ENCODE measurements at regions not wholly inside any gene's neighbourhood (a gene's known extent, or its start where the extent isn't known, plus 50 kb on each side); places are given as distances from the start of the nearest gene placed in this dataset.

DNA sequence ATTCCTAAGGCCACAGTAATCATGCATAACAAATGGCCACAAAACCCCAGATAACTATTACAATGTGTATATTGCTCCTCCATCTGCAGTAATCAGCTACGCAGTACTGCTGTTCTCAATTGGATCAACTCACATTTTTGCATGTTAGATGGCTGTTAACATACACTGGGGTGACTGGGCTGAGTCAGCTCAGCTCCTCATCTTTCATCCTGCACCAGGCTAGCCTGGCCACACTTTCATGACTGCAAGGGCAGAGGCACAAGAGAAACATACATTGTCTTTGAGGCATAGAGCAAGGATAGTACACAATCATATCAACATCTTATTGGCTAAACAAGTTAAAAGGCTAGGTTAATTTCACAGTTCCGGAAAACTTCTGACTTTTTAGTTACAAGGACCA lies 306.6 kb downstream of the SLC6A15 start:
- ChIA-PET POLR2A (no interaction called here), CTCF (no interaction called here)
- TF ChIP-seq, protein P1, sequence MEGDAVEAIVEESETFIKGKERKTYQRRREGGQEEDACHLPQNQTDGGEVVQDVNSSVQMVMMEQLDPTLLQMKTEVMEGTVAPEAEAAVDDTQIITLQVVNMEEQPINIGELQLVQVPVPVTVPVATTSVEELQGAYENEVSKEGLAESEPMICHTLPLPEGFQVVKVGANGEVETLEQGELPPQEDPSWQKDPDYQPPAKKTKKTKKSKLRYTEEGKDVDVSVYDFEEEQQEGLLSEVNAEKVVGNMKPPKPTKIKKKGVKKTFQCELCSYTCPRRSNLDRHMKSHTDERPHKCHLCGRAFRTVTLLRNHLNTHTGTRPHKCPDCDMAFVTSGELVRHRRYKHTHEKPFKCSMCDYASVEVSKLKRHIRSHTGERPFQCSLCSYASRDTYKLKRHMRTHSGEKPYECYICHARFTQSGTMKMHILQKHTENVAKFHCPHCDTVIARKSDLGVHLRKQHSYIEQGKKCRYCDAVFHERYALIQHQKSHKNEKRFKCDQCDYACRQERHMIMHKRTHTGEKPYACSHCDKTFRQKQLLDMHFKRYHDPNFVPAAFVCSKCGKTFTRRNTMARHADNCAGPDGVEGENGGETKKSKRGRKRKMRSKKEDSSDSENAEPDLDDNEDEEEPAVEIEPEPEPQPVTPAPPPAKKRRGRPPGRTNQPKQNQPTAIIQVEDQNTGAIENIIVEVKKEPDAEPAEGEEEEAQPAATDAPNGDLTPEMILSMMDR (IDR thresholded peaks at IDR 0.05) = no peak

DNA sequence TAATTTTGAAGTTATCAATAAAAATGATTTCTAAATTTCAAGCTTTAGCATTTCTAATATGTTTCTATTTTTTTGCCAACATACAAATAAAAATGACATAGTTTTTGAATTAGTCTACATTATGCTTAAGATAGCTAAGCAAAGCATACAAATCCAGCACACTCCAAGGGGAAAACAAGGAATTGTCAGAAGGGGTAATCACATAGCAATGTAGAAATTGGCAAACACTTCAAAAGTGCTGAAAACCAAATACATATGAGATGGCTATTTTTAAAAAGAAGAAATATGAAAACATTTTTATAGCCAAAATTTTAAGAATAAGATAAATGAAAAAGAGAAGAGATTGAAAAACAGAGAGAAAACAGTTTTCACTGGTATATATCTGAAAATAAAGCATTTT lies 308.0 kb downstream of the SLC6A15 start:
- no peak overlapping the region for H3K27ac ChIP-seq (ENCODE audit: low read depth in 1 of 2, low read length in 2 of 2)
- ATAC-seq (ENCODE audit: poor library complexity) = no peak
- no peaks in the 10 kb centered on the region for H3K4me1 Mint-ChIP-seq (ENCODE audit: low read depth)
- POLR2A ChIA-PET = no interaction called here
- H3K9me3 ChIP-seq (ENCODE audit: control insufficient read depth in 1 of 2, insufficient read depth in 1 of 2, low read length in 2 of 2) = no peaks in the 10 kb centered on the region
- H3K27ac Mint-ChIP-seq = no peak overlapping the region
- no peaks in the 10 kb centered on the region for H3K27me3 ChIP-seq (ENCODE audit: control insufficient read depth in 1 of 2, insufficient read depth in 2 of 2, low read length in 2 of 2)
- H3K36me3 Mint-ChIP-seq (ENCODE audit: low read depth) = no peaks in the 10 kb centered on the region
- TF ChIP-seq, protein P1 (IDR thresholded peaks at IDR 0.05) = no peak
- intact Hi-C loops (cut with DNase I, micrococcal nuclease) = no loop called here
- DNase-seq = no peak
- no peaks in the 10 kb centered on the region for H3K27me3 Mint-ChIP-seq
- no peak overlapping the region for H3K4me3 ChIP-seq (ENCODE audit: low read length)
- H3K9me3 Mint-ChIP-seq = no peaks in the 10 kb centered on the region
- H3K36me3 ChIP-seq (ENCODE audit: insufficient read depth, low read length) = no peaks in the 10 kb centered on the region
- CTCF ChIA-PET = no interaction called here
- H3K4me1 ChIP-seq (ENCODE audit: insufficient read depth, low read length) = no peaks in the 10 kb centered on the region
- H3K4me3 Mint-ChIP-seq = no peak overlapping the region

More for the DNA sequence above, 306.6 kb downstream of the SLC6A15 start:
- no peaks in the 10 kb centered on the region for H3K4me1 ChIP-seq (ENCODE audit: insufficient read depth, low read length)
- DNase-seq = no peak
- no peak overlapping the region for H3K4me3 Mint-ChIP-seq
- peaks cover 0 to 6% of the 10 kb centered on the region in 2 experiments for H3K9me3 ChIP-seq (ENCODE audit: control insufficient read depth in 1 of 2, insufficient read depth in 1 of 2, low read length in 2 of 2)
- no peak overlapping the region for H3K27ac ChIP-seq (ENCODE audit: low read depth in 1 of 2, low read length in 2 of 2)
- H3K36me3 Mint-ChIP-seq (ENCODE audit: low read depth) = no peaks in the 10 kb centered on the region
- H3K4me3 ChIP-seq (ENCODE audit: low read length) = no peak overlapping the region
- H3K27me3 Mint-ChIP-seq = no peaks in the 10 kb centered on the region
- no peaks in the 10 kb centered on the region for H3K27me3 ChIP-seq (ENCODE audit: control insufficient read depth in 1 of 2, insufficient read depth in 2 of 2, low read length in 2 of 2)
- intact Hi-C loops (cut with DNase I, micrococcal nuclease) = no loop called here
- ATAC-seq (ENCODE audit: poor library complexity) = no peak
- no peak overlapping the region for H3K27ac Mint-ChIP-seq
- H3K4me1 Mint-ChIP-seq (ENCODE audit: low read depth) = no peaks in the 10 kb centered on the region
- H3K9me3 Mint-ChIP-seq = no peaks in the 10 kb centered on the region
- no peaks in the 10 kb centered on the region for H3K36me3 ChIP-seq (ENCODE audit: insufficient read depth, low read length)

DNA sequence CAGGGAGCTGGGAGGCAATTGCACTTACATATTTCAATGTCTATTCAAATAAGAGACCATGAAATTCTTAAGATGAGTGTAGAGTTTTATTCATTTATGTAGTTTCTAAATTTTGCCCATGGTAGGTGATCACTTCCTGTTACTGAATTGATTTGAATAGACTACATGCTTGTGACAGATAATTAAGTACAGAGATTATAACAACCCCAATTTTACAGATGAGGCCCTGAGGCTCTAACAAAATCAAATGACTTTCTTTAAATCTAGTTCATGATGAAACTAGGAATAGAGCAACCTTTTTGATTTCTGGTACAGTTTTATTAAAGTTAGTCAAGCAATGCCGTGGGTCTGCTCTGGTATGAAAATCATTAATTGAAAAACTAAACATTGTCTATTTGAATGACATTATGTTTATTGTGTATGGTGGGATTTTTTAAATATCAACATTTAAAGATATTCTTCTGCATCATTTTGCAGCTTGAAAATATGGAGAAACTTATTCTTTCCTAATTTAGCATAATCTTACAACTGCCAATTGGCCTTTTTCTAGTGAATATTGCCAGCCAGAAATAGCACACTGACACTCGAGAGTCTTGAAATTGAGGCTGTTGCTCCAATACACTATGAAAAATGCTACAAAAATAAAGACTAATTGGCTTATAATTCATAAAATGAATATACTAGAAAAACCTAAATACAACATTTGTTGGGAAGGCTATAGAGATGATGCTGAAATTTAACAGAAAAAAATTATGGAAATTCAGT lies 308.9 kb downstream of the SLC6A15 start:
- Mint-ChIP-seq H3K4me1 (ENCODE audit: low read depth) (no peaks in the 10 kb centered on the region), H3K27ac (no peak overlapping the region), H3K36me3 (ENCODE audit: low read depth) (no peaks in the 10 kb centered on the region), H3K4me3 (no peak overlapping the region), H3K27me3 (no peaks in the 10 kb centered on the region), H3K9me3 (no peaks in the 10 kb centered on the region)
- Histone ChIP-seq H3K27ac (ENCODE audit: low read depth in 1 of 2, low read length in 2 of 2) (no peak overlapping the region), H3K36me3 (ENCODE audit: insufficient read depth, low read length) (no peaks in the 10 kb centered on the region), H3K4me1 (ENCODE audit: insufficient read depth, low read length) (no peaks in the 10 kb centered on the region), H3K9me3 (ENCODE audit: control insufficient read depth in 1 of 2, insufficient read depth in 1 of 2, low read length in 2 of 2) (no peaks in the 10 kb centered on the region), H3K27me3 (ENCODE audit: control insufficient read depth in 1 of 2, insufficient read depth in 2 of 2, low read length in 2 of 2) (no peaks in the 10 kb centered on the region), H3K4me3 (ENCODE audit: low read length) (no peak overlapping the region)
- intact Hi-C loops (cut with DNase I, micrococcal nuclease) = no loop called here
- DNase-seq = no peak
- POLR2A ChIA-PET = no interaction called here
- TF ChIP-seq, protein P1 (IDR thresholded peaks at IDR 0.05) = no peak
- no peak for ATAC-seq (ENCODE audit: poor library complexity)
- CTCF ChIA-PET = no interaction called here

Measured in CD4-positive, alpha-beta T cell (primary cell).